Astrocyte of the hippocampus (primary cell): ENCODE measurements at regions not wholly inside any gene's neighbourhood (a gene's known extent, or its start where the extent isn't known, plus 50 kb on each side); places are given as distances from the start of the nearest gene placed in this dataset.

Experiments
- DNase-seq: peaks from one replicate; pipeline ENCODE4 v3.0.0; 2011; ENCODE audit warnings: low read depth, low spot score

GRCh38 chr6:80728830-80729229, 622.4 kb downstream of the BCKDHB start:
- DNase-seq: no peak

GRCh38 chr6:80728101-80728750, 621.8 kb downstream of the BCKDHB start:
- DNase-seq: no peak

- no peak for DNase-seq
These were observed 618.9 kb downstream of the BCKDHB start for GRCh38 chr6:80725156-80725930.

GRCh38 chr6:80720824-80721223, 614.4 kb downstream of the BCKDHB start:
- DNase-seq: no peak

- DNase-seq: no peak
These were observed 608.0 kb downstream of the BCKDHB start for GRCh38 chr6:80714513-80714912.

GRCh38 chr6:80698459-80698858, 592.0 kb downstream of the BCKDHB start:
- no peak for DNase-seq

- DNase-seq: no peak
These were observed 589.8 kb downstream of the BCKDHB start for GRCh38 chr6:80696268-80696667.

- DNase-seq: peak; percentile 13
These were observed 584.2 kb downstream of the BCKDHB start for GRCh38 chr6:80690551-80691131.

GRCh38 chr6:80689716-80690395, 583.4 kb downstream of the BCKDHB start:
- DNase-seq: peak; percentile 2

- DNase-seq: no peak
These were observed 573.5 kb downstream of the BCKDHB start for GRCh38 chr6:80679992-80680391.

GRCh38 chr6:80676386-80676785, 569.9 kb downstream of the BCKDHB start:
- no peak for DNase-seq

- no peak for DNase-seq
These were observed 568.2 kb downstream of the BCKDHB start for GRCh38 chr6:80674669-80675068.

GRCh38 chr6:80673367-80673766, 566.9 kb downstream of the BCKDHB start:
- no peak for DNase-seq

GRCh38 chr6:80667006-80667405, 560.5 kb downstream of the BCKDHB start:
- DNase-seq: no peak

- DNase-seq: no peak
These were observed 552.5 kb downstream of the BCKDHB start for GRCh38 chr6:80658926-80659325.

- DNase-seq: no peak
These were observed 540.7 kb downstream of the BCKDHB start for GRCh38 chr6:80647156-80647555.

GRCh38 chr6:80643881-80644280, 537.4 kb downstream of the BCKDHB start:
- DNase-seq: no peak

GRCh38 chr6:80642452-80642851, 536.0 kb downstream of the BCKDHB start:
- no peak for DNase-seq

- no peak for DNase-seq
These were observed 535.1 kb downstream of the BCKDHB start for GRCh38 chr6:80641591-80641990.

GRCh38 chr6:80640176-80640575, 533.7 kb downstream of the BCKDHB start:
- no peak for DNase-seq

- DNase-seq: peak; percentile 29
These were observed 532.7 kb downstream of the BCKDHB start for GRCh38 chr6:80639181-80639629.
